HG03439 (cell line): ENCODE measurements at regions not wholly inside any gene's neighbourhood (a gene's known extent, or its start where the extent isn't known, plus 50 kb on each side); places are given as distances from the start of the nearest gene placed in this dataset.
"Not testable (repeated sequence)": the region's sequence is repeated elsewhere in the genome, so short reads cannot be mapped to it uniquely, and the experiment has no call there.

Source experiments
- ATAC-seq: cut with Tn5 transposase; IDR thresholded peaks from one replicate; pipeline ENCODE4 v1.9.1; 2021; ENCODE audit warnings: mild to moderate bottlenecking, moderate library complexity; ENCODE audit not compliant: unreplicated experiment

- no peak for ATAC-seq
Measured at GRCh38 chr18:23311351-23312121, 141.6 kb upstream of the RIOK3 start.

- ATAC-seq: no peak
Measured at GRCh38 chr18:23313379-23313778, 139.7 kb upstream of the RIOK3 start.

GRCh38 chr18:23314672-23315071, 138.4 kb upstream of the RIOK3 start:
- ATAC-seq: no peak

- no peak for ATAC-seq
Measured at GRCh38 chr18:23316316-23316715, 136.8 kb upstream of the RIOK3 start.

- no peak for ATAC-seq
Measured at GRCh38 chr18:23316988-23317387, 136.1 kb upstream of the RIOK3 start.

DNA sequence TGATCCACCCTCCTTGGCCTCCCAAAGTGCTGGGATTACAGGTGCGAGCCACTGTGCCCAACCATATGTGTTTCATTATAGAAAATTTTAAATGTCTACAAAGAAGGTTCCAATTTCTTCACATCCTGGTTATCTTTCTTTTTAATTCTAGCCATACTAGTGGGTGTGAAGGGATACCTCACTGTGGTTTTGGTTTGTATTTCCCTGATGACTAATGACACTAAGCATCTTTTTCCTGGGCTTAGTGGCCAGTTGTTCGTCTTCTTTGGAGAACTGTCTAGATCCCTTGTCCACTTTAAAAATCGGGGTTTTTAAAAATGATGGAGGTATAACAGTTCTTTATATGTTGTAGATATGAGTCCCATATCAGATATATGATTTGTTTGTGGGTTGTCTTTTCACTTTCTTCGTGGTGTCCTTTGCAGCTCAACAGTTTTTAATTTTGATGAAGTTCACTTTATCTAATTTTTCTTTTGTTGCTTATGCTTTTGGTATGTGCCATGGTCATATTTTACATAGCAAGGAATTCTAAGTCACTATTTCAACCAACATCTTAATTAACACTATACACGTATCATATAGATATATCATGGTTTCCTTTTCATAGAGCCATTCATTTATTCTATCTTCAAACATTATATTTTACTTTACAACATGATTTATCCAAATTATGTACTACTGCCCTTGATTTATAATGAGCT, 135.0 kb upstream of the RIOK3 start:
- ATAC-seq: no peak

- no peak for ATAC-seq
Measured at GRCh38 chr18:23320709-23321236, 132.3 kb upstream of the RIOK3 start.

DNA sequence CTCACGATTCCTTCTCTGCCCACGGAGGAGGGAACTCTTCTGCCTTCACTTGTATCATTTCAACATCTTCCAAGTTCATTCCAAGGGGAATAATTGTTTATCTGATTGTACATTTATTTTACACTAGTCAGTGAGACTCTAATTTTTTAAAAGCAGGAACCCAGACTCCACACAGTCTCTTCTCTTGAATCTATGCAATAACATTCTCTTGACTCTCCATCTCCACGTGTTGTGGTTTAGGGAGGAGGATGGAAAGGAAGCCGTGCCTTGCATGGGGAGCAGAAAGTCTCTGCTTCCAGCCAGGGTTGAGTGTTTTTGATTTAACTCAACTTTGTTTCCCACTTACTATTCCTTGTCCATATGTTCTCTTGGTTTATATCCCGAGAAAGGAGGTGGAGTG, 131.1 kb upstream of the RIOK3 start:
- no peak for ATAC-seq

DNA sequence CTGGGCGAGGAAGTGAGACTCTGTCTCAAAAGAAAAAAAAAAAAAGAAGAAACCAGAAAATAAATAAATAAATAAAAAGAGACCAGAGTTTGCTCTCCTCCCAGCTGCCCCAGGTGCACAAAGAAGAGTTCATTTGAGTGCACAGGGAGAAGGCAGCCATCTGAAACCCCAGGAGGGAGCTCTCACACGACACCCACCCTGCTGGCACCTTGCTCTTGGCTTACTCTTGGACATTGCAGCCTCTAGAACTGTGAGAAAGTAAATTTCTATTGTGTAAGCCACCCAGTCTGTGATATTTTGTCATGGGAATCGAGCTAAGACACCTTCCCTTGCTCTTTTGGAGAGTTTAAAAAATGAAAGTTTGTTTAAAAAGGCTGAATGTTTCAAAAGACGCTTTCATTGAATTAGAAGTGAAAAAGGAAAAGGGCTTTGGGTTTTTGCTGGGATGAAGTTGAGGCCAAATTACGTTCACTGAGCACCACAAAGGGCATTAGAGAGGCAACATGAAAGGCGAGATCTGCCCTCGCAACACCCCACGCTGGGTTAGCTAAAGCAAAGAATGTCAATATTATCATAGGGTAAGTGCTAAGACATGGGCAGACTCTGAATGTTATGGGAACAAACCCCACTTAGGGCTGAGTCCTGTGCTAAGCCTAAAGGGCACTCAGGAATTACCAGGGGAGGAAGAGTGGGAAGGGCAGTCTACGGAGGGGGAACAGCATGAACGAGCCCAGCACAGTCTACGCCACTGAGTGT, 128.9 kb upstream of the RIOK3 start:
- no peak for ATAC-seq

- no peak for ATAC-seq
Measured at GRCh38 chr18:23324861-23325260, 128.2 kb upstream of the RIOK3 start.

GRCh38 chr18:23329671-23330070, 123.4 kb upstream of the RIOK3 start:
- not testable (repeated sequence) for ATAC-seq

DNA sequence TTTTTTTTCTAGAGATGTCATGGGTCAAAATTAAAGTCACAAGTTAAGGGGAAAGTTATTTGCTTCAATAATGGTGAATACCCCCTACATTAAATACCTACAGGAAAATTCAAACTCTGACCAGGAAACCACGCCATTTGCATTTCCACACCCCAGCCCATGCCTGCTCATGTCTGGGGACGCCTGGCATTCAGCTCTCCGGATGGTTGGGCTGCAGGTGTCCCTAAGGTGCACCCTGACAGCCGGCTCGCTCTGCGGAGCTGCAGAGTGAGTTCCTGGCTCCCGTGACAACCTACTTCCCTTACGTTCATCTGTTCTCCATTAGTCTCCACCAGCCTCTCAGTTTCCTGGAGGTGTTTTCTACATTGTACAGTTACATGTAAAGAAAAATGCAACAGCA, 122.7 kb upstream of the RIOK3 start:
- ATAC-seq: peak; percentile 69

DNA sequence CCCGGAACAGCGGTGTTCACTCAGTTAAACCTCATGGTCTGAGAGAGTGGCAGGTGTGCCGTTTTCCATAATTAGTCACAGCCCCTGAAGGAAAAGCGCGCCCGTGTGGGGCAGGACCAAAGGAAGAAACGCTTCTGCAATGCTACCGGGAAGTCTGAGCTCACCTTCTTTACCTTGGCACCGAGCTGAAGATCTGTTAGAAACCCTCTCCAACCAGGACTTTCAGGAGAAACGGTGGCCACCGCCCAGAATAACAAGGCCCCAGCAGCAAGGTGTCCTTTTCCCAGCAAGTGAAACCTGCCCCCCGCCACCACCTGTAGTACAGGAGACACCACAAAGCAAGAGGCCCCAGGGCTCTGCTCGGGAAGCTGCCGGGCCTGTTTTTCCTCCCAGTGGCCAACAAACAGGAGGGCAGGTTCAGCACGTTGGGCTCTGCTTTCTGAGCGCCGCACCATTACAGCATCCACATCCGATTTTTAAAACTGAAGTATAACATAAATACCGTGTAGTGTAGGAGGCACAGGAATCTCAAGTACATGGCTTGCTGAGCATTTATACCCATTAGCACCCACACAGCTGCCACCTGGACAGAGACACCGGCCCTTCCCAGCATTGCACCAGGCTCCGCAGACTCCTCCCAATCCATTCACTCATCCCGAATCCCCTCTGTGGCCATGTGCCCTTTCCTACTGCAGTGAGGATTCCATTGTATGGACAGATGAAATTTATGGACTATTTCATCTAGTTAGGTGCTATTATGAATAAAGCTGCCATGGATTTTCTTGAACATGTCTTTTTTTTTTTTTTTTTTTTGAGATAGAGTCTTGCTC, 121.8 kb upstream of the RIOK3 start:
- ATAC-seq: no peak

GRCh38 chr18:23332356-23332755, 120.7 kb upstream of the RIOK3 start:
- no peak for ATAC-seq

DNA sequence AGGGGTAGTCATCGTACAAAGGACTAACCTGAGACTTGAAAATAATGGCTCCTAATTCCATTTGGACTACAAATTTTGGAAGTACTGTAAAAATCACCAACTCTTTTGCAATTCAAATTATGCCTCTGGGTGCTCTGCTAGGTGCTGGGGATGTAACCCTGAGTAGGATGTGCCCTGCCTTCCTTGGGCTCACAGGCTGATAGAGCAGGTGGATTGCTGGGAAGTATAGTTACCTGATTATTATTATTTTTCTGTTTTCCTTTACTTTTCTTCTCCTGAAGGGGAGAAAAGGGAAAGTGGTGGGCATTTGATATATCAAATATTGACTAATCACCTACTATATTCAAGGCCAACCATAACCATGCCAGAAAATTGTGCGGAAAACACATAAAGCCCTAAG, 119.3 kb upstream of the RIOK3 start:
- no peak for ATAC-seq

DNA sequence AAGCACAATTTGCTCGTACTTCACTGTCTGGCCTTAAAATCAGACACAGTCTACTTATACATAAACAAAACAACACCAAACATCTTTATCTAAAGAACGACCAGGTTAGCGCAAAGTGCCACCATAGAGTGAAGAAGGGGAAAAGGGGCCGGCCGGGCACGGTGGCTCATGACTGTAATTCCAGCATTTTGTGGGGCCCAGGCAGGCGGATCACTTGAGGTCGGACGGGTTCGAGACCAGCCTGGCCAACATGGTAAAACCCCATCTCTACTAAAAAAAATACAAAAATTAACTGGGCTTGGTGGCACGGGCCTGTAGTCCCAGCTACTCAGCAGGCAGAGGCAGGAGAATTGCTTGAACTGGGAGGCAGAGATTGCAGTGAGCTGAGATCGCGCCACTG, 118.5 kb upstream of the RIOK3 start:
- ATAC-seq: no peak

GRCh38 chr18:23336101-23336500, 117.0 kb upstream of the RIOK3 start:
- ATAC-seq: no peak

- ATAC-seq: no peak
Measured at GRCh38 chr18:23337599-23338444, 115.3 kb upstream of the RIOK3 start.

GRCh38 chr18:23340661-23341060, 112.4 kb upstream of the RIOK3 start:
- no peak for ATAC-seq

DNA sequence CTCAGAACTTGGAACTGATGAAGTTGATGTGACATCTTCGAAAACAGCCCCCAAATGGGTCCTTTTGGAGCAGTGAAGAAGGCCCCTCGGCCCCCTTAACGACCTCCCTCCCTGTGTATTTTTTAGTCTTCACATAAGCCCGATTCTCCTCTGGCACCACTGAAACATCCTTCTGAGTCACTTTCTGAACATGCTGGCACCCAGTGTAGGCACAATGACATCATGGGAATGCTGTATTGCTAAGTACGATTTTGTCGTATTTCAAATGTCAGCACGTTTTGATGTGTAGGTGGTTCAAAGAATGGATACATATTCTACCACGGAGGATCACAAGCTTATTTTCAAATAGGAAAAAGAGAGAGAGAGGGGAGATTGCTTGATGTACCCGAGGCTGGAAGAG, 111.7 kb upstream of the RIOK3 start:
- ATAC-seq: no peak
